HG03280 (cell line): ENCODE measurements at regions not wholly inside any gene's neighbourhood (a gene's known extent, or its start where the extent isn't known, plus 50 kb on each side); places are given as distances from the start of the nearest gene placed in this dataset.

Experiments used
- ATAC-seq: cut with Tn5 transposase; IDR thresholded peaks from one replicate; pipeline ENCODE4 v1.9.1; 2021; ENCODE audit warnings: mild to moderate bottlenecking, moderate library complexity; ENCODE audit not compliant: unreplicated experiment

GRCh38 chr18:44186001-44186400 lies 494.7 kb upstream of the SETBP1 start:
- ATAC-seq: no peak

GRCh38 chr18:44187090-44187489 lies 493.6 kb upstream of the SETBP1 start:
- ATAC-seq: no peak

GRCh38 chr18:44195394-44196140 lies 485.1 kb upstream of the SETBP1 start:
- no peak for ATAC-seq

- no peak for ATAC-seq
Observed at GRCh38 chr18:44197832-44198611, 482.7 kb upstream of the SETBP1 start.

- ATAC-seq: no peak
Observed at GRCh38 chr18:44198612-44199284, 481.9 kb upstream of the SETBP1 start.

- no peak for ATAC-seq
Observed at GRCh38 chr18:44213293-44213692, 467.4 kb upstream of the SETBP1 start.

GRCh38 chr18:44214396-44214795 lies 466.3 kb upstream of the SETBP1 start:
- ATAC-seq: no peak

GRCh38 chr18:44216169-44216568 lies 464.5 kb upstream of the SETBP1 start:
- ATAC-seq: no peak

- ATAC-seq: no peak
Observed at GRCh38 chr18:44227501-44227900, 453.2 kb upstream of the SETBP1 start.

- no peak for ATAC-seq
Observed at GRCh38 chr18:44229693-44230108, 451.0 kb upstream of the SETBP1 start.

GRCh38 chr18:44231936-44232335 lies 448.8 kb upstream of the SETBP1 start:
- no peak for ATAC-seq

- no peak for ATAC-seq
Observed at GRCh38 chr18:44232500-44232899, 448.2 kb upstream of the SETBP1 start.

GRCh38 chr18:44238454-44238853 lies 442.2 kb upstream of the SETBP1 start:
- no peak for ATAC-seq

GRCh38 chr18:44238911-44239310 lies 441.8 kb upstream of the SETBP1 start:
- no peak for ATAC-seq

- ATAC-seq: no peak
Observed at GRCh38 chr18:44241020-44241419, 439.7 kb upstream of the SETBP1 start.

- ATAC-seq: no peak
Observed at GRCh38 chr18:44245019-44245418, 435.7 kb upstream of the SETBP1 start.

- ATAC-seq: no peak
Observed at GRCh38 chr18:44246001-44246400, 434.7 kb upstream of the SETBP1 start.

- ATAC-seq: no peak
Observed at GRCh38 chr18:44258086-44258485, 422.6 kb upstream of the SETBP1 start.

- no peak for ATAC-seq
Observed at GRCh38 chr18:44258576-44258975, 422.1 kb upstream of the SETBP1 start.

- ATAC-seq: no peak
Observed at GRCh38 chr18:44259610-44260009, 421.1 kb upstream of the SETBP1 start.

- ATAC-seq: no peak
Observed at GRCh38 chr18:44265437-44265836, 415.3 kb upstream of the SETBP1 start.

GRCh38 chr18:44273298-44273697 lies 407.4 kb upstream of the SETBP1 start:
- no peak for ATAC-seq
